ENCODE measurements at regions not wholly inside any gene's neighbourhood (a gene's known extent, or its start where the extent isn't known, plus 50 kb on each side); places are given as distances from the start of the nearest gene placed in this dataset.
A peak's percentile ranks its signal among the peaks of the same experiment; 100 is the strongest.
"Not testable (repeated sequence)": the region's sequence is repeated elsewhere in the genome, so short reads cannot be mapped to it uniquely, and the experiment has no call there.

DNA sequence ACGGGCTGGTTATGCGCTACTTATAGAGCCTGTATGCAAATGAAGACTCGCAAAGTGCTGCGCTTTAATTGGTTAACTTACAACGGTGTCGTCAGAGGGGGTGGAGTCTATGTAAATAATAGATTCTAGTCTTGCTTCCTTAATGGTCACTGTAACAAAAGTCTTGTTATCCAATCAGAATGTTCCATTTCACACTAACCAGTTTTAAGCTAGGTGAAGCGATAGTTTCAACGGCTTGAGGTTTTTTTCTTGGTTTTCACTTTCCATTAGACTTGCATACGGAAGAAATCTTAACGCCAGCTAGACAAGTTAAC, 66.9 kb downstream of the FAM72B start:
- not testable (repeated sequence) for DNase-seq

GRCh38 chr1:121117622-121118479, 66.3 kb downstream of the FAM72B start:
- DNase-seq = peak; percentile 59
